Mucosa of gallbladder (tissue), 1 donor: ENCODE measurements at regions not wholly inside any gene's neighbourhood (a gene's known extent, or its start where the extent isn't known, plus 50 kb on each side); places are given as distances from the start of the nearest gene placed in this dataset.

ENCODE experiments used
- DNase-seq: peaks from one replicate; pipeline ENCODE4 v3.0.0-alpha.2; 2020; ENCODE audit warnings: low spot score
- donor health status: DM: no; HTN: no; CAD: no.

DNA sequence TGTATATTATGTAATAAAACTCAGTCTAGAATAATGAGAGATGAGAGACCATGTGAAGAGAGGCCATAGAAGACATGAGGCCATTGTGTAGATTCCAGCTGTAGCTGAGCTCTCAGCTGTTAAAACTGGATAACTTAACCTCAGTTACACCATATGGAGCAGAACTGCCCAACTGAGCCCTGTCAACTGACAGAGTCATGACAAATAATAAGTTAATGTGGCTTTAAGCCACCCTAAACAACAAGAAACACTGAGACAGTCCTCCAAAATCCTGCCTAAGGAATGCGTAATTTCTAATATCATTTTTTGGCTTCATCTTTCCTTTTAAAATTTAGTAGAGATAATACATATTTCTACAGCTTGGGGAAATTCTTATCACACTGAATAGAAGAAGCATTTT lies 580.0 kb upstream of the RGS18 start:
- no peak for DNase-seq

GRCh38 chr1:191579019-191579418 lies 579.2 kb upstream of the RGS18 start:
- DNase-seq, result no peak

GRCh38 chr1:191582169-191582568 lies 576.1 kb upstream of the RGS18 start:
- DNase-seq, result no peak

GRCh38 chr1:191585095-191585494 lies 573.2 kb upstream of the RGS18 start:
- no peak for DNase-seq

GRCh38 chr1:191588905-191589304 lies 569.4 kb upstream of the RGS18 start:
- DNase-seq, result no peak

DNA sequence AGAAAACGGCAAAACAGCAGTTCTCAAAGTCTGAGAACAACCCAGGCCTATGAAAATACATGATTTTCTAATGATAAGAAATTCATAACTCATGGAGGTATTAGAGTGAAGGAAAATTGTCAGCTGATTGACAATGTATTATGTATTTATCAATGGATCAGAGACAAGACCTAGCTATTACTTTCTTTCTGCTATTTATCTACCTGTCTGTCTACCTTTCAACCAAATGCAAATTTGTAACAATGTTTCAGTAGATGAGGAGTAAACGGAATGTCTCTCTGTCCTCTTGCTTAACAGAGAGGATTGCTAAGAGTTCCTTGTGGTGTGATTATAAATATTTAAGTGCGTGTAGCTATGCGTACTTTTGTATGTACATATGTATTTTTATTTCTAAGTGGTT lies 568.7 kb upstream of the RGS18 start:
- no peak for DNase-seq

GRCh38 chr1:191590578-191590977 lies 567.7 kb upstream of the RGS18 start:
- DNase-seq, result no peak

- no peak for DNase-seq
Observed at GRCh38 chr1:191592039-191592438, 566.2 kb upstream of the RGS18 start.

- DNase-seq, result no peak
Observed at GRCh38 chr1:191592907-191593306, 565.4 kb upstream of the RGS18 start.

DNA sequence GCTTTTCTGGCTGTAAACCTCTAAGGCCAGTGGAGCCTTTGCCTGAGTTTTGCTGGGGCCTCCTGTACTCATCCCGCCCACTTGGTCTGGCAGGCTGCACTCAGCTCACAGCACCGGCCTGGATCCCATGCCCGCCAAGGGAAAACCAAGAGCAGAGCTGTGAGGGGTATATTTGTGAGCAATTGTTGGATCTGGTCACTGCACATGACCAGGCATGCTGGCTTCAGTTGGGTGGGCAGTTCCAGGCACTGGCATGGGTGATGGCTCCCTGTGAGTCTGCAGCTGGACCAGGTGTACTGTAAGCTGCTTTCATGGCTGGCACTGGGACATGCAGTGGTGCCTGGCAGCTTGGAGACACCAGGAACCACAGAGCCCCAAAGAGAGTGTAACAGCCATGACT lies 563.1 kb upstream of the RGS18 start:
- no peak for DNase-seq

- DNase-seq, result no peak
Observed at GRCh38 chr1:191608367-191608766, 549.9 kb upstream of the RGS18 start.

DNA sequence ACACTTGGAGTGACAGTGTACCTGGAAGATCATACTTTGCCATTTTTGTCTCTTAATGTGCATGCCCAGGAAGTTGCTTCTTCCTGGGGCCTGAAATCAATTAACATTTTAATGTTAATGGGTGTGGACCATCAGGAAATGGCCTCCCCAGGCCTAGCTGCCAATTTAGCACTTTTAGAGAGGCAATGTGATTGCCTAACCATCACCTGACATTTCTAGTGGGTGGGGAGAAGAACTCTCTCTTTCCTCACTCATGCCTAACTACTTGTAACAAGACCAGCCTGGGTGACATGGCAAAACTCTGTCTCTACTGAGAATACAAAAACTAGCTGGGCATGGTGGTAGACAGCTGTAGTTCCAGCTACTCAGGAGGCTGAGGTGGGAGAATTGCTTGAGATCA lies 549.0 kb upstream of the RGS18 start:
- no peak for DNase-seq

- no peak for DNase-seq
Observed at GRCh38 chr1:191615101-191615821, 543.0 kb upstream of the RGS18 start.

DNA sequence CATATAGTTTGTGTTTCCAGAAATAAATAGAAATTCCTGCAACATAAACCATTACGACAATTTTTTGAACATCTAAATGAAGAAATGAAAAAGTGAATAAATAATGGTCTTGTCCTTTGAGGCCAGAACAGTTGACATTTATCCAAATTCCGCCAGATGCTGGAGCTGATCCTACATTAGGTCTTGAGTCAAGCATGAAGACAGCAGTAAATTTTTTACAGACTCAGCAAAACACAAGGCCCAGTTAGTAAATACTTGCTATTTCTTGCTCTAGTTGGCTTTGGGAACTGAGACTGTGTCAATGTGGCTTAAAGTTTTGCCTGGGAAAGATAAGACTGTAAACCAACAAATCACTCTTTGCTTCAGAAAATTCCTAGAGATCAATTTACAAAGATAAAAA lies 540.1 kb upstream of the RGS18 start:
- no peak for DNase-seq

GRCh38 chr1:191620883-191621282 lies 537.4 kb upstream of the RGS18 start:
- DNase-seq, result no peak

GRCh38 chr1:191624044-191624443 lies 534.2 kb upstream of the RGS18 start:
- DNase-seq, result no peak

GRCh38 chr1:191629836-191630235 lies 528.4 kb upstream of the RGS18 start:
- no peak for DNase-seq

DNA sequence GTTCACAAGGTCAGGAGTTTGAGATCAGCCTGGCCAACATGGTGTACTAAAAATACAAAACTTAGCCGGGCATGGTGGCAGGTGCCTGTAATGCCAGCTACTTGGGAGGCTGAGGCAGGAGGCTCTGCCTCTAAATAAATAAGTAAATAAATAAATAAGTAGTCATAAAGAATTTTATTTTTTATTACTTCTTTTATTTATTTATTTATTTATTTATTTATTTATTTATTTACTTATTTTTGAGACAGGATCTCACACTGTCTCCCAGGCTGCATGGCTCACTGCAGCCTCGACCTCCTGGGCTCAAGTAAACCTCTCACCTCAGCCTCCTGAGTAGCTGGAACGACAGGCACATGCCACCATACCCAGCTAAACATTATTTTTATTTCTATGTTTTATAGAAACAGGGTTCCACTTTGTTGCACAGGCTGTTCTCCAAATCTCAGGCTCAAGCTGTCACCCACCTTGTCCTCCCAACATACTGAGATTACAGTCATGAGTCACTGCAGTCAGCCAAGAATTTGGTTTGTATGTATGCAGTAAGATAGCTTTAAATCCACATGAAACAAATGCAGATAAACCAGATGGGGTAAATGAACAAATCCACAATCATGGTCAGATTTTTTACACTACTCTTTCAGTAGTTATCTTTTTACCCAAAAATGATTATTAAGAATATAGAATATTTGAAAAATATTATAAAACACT lies 523.3 kb upstream of the RGS18 start:
- DNase-seq, result no peak

DNA sequence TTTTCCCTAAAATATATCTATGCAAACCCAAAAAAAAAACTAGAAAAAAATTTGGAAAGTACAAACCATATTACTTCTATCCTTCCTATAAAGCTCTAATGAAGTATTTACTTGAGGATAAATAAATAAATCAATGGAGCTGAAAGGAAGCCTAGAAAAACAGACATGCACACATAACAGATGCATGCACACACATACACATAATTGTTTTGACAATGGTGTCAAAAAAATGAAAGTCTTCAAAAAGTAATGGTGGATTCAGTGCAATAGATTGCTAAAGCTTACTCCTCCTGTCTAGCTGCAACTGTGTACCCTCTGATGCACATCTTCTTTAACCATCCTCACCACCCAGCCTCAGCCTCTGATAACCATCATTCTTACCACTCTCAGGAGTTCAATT lies 521.9 kb upstream of the RGS18 start:
- DNase-seq, result no peak

DNA sequence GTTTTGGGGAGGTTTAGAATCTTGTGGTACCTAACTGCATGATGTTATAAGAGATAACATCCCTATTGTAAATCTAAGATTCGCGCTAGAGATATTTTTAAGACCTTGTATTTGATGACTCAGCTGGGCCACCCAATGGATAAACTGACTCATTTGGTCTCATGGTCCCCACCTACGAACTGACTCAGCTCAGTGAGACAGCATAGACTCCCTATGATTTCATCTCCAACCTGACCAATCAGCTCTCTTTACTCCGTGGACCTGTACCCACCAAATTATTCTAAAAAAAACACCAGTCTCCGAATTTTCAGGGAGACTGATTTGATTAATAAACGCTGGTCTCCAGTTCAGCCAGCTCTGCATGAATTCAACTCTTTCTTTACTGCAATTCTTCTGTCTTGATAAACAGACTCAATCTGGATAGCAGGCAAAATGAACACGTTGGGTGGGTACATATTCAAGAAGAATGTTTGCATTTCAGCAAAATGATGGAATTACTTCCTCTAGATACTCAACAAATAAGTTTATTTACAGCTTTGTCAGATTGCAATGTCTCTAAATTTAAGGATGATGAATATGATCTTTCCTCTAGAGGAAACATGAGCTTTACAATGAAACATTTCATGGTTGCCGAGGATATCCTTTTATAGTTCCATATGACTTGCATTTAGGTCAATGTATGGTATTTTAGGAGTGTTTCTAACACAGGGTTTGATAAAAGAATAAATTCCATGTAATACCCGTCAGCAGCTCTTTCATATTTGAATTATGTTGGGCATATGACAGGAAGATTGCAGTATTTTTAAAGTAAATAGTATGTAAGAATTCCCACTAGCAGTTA lies 516.6 kb upstream of the RGS18 start:
- no peak for DNase-seq

- DNase-seq, result no peak
Observed at GRCh38 chr1:191643060-191643459, 515.2 kb upstream of the RGS18 start.

DNA sequence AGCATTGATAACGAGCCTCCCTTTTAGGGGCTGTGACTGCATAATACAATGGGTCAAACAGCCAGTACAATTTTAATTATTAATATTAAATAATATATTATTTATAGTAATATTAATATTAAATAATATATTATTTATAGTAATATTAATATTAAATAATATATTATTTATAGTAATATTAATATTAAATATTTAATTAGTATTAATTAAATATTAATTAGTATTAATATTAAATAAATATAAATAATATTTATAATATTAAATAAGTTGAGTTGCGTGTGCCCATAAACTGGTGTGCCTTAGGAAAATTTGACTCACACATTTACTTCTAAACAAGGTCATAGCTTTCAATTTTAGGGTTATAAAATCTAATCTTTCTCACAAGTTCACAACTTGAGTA lies 509.3 kb upstream of the RGS18 start:
- no peak for DNase-seq

DNA sequence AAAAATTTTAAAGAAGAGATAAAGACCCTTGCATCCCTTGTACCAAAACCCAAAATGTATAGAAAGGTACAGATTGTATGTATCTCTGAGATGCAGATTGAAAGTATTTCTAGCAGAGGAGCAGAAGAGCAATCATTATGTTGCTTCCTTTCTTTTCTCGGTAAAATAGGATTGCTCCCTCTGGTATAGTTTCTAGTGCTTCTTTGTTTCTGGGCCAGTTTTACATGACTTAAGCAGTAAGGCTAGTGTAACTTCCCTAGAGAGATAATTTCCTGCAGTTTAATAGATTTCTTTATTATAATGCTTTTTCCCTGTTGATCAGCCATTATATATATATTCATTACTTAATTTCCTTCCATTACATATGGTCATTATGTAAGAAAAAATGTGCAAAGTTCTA lies 496.2 kb upstream of the RGS18 start:
- no peak for DNase-seq
